B cell (primary cell): ENCODE measurements at regions not wholly inside any gene's neighbourhood (a gene's known extent, or its start where the extent isn't known, plus 50 kb on each side); places are given as distances from the start of the nearest gene placed in this dataset.

Source experiments
- ATAC-seq: fragments of 200-7000 bp; cut with Tn5 transposase; one replicate; pipeline ENCODE4 v1.10.0; 2021; ENCODE audit warnings: low read depth, mild to moderate bottlenecking, moderate number of reproducible peaks, moderate library complexity
- CTCF ChIA-PET: fragments of 350-600 bp; sonication (Branson Sonifier 250); formaldehyde crosslinking; loops from one replicate; lab custom pipeline; 2021; ENCODE audit warnings: antibody characterized with exemption, inconsistent platforms; lab: Charles Lee
- POLR2A ChIA-PET: fragments of 350-600 bp; sonication (Branson Sonifier 250); formaldehyde crosslinking; loops from one replicate; lab custom pipeline; 2021; ENCODE audit warnings: antibody characterized with exemption; lab: Charles Lee
- DNase-seq: peaks from one replicate; pipeline ENCODE4 v3.0.0; 2013
- H2AFZ ChIP-seq: 2 replicates; pipeline ENCODE4 v1.6.1; 2012; ENCODE audit warnings: mild to moderate bottlenecking, low read depth, low read length; ENCODE audit not compliant: insufficient read depth, poor library complexity, severe bottlenecking
- H3K27ac ChIP-seq, 2 donors: 1 replicate in 1 of 2; 2 replicates in 1 of 2; pipeline ENCODE4 v1.5.1; 2012 to 2013; ENCODE audit warnings: low read length in 2 of 2, mild to moderate bottlenecking in 2 of 2, moderate library complexity in 1 of 2
- H3K27me3 ChIP-seq, 4 experiments: fragments of 200-600 bp in 1 of 4; sonication (generic) in 1 of 4; replicated peaks in 1 of 4; 1 replicate in 2 of 4; 2 replicates in 2 of 4; pipeline versions ENCODE4 v1.6.1 to v1.7.0; 2013 to 2016; ENCODE audit warnings: low read length in 3 of 4, mild to moderate bottlenecking in 2 of 4, mixed read lengths in 1 of 4, moderate library complexity in 1 of 4; ENCODE audit not compliant: insufficient read depth in 4 of 4, control insufficient read depth in 3 of 4; ENCODE audit errors: control extremely low read depth in 1 of 4
- H3K36me3 ChIP-seq, 2 experiments: replicated peaks in 1 of 2; 1 replicate in 1 of 2; 2 replicates in 1 of 2; pipeline versions ENCODE4 v1.6.1 to v1.7.1; 2013; ENCODE audit warnings: low read length in 1 of 2; ENCODE audit not compliant: insufficient read depth in 2 of 2, control insufficient read depth in 1 of 2; ENCODE audit errors: control extremely low read depth in 1 of 2, extremely low read depth in 1 of 2
- H3K4me1 ChIP-seq, 2 donors: fragments of 200-600 bp in 1 of 2; sonication (generic) in 1 of 2; 1 replicate in 1 of 2; 2 replicates in 1 of 2; pipeline versions ENCODE4 v1.5.1 to v1.6.1; 2013 to 2017; ENCODE audit warnings: low read length in 2 of 2; ENCODE audit not compliant: control insufficient read depth in 2 of 2, insufficient read depth in 2 of 2
- H3K4me2 ChIP-seq: replicated peaks from 2 replicates; pipeline ENCODE3; 2012; ENCODE audit warnings: mild to moderate bottlenecking, low read depth, low read length; ENCODE audit not compliant: poor library complexity, severe bottlenecking
- H3K4me3 ChIP-seq, 5 experiments: fragments of 200-600 bp in 1 of 5; sonication (generic) in 1 of 5; 1 replicate in 3 of 5; 2 replicates in 2 of 5; pipeline versions ENCODE4 v1.5.1 to v1.7.0; 2011 to 2016; ENCODE audit warnings: low read length in 4 of 5, mild to moderate bottlenecking in 4 of 5, low read depth in 2 of 5, control low read depth in 1 of 5, moderate library complexity in 1 of 5; ENCODE audit not compliant: insufficient read depth in 1 of 5; ENCODE audit errors: control extremely low read depth in 1 of 5, extremely low read depth in 1 of 5
- H3K79me2 ChIP-seq: fragments of 200-600 bp; sonication (generic); one replicate; pipeline ENCODE4 v1.6.0; 2016; ENCODE audit warnings: low read length; ENCODE audit not compliant: control insufficient read depth, insufficient read depth
- H3K9ac ChIP-seq: fragments of 200-600 bp; sonication (generic); 2 replicates; pipeline ENCODE4 v1.6.1; 2017; ENCODE audit warnings: mild to moderate bottlenecking, low read length, moderate library complexity
- H3K9me3 ChIP-seq, 3 donors: one replicate each; pipeline versions ENCODE4 v1.6.1 to v1.7.1; 2013; ENCODE audit warnings: low read length in 2 of 3; ENCODE audit not compliant: control insufficient read depth in 2 of 3, insufficient read depth in 1 of 3; ENCODE audit errors: control extremely low read depth in 1 of 3
- H4K20me1 ChIP-seq: 2 replicates; pipeline ENCODE4 v1.6.0; 2012; ENCODE audit warnings: mild to moderate bottlenecking, low read length; ENCODE audit not compliant: insufficient read depth, control insufficient read depth, poor library complexity, severe bottlenecking
- H3K27ac Mint-ChIP-seq: one replicate; pipeline ENCODE4 v1.8.0; 2021; ENCODE audit warnings: mixed read lengths
- H3K27me3 Mint-ChIP-seq: one replicate; pipeline ENCODE4 v1.8.0; 2021; ENCODE audit warnings: mixed read lengths
- H3K4me1 Mint-ChIP-seq: one replicate; pipeline ENCODE4 v1.8.0; 2021; ENCODE audit warnings: mixed read lengths
- H3K4me3 Mint-ChIP-seq: one replicate; pipeline ENCODE4 v1.8.0; 2021; ENCODE audit warnings: mixed read lengths
- H3K9me3 Mint-ChIP-seq: one replicate; pipeline ENCODE4 v1.8.0; 2022; ENCODE audit warnings: mixed read lengths; ENCODE audit not compliant: insufficient read depth
- EZH2 ChIP-seq: IDR thresholded peaks from 2 replicates; pipeline ENCODE4 v1.6.1; 2012; ENCODE audit warnings: borderline replicate concordance, low read depth, mild to moderate bottlenecking, moderate library complexity, low read length; ENCODE audit not compliant: insufficient read depth, poor library complexity, severe bottlenecking
- WGBS: methylation state at CpG from one replicate; pipeline ENCODE4 v1.1.5; 2013; ENCODE audit warnings: missing lambda C conversion rate; ENCODE audit not compliant: insufficient coverage; 5-methylcytosine and 5-hydroxymethylcytosine counted together
- intact Hi-C: fragments of 100-400 bp; cut with micrococcal nuclease; formaldehyde crosslinking; loops from one replicate; pipeline ENCODE4 v1.10.0; 2022
- TF ChIP-seq, protein P1 (sequence below): fragments of 200-600 bp; IDR thresholded peaks from one replicate; pipeline ENCODE4 v1.8.0; 2022; ENCODE audit warnings: antibody characterized with exemption, mild to moderate bottlenecking

DNA sequence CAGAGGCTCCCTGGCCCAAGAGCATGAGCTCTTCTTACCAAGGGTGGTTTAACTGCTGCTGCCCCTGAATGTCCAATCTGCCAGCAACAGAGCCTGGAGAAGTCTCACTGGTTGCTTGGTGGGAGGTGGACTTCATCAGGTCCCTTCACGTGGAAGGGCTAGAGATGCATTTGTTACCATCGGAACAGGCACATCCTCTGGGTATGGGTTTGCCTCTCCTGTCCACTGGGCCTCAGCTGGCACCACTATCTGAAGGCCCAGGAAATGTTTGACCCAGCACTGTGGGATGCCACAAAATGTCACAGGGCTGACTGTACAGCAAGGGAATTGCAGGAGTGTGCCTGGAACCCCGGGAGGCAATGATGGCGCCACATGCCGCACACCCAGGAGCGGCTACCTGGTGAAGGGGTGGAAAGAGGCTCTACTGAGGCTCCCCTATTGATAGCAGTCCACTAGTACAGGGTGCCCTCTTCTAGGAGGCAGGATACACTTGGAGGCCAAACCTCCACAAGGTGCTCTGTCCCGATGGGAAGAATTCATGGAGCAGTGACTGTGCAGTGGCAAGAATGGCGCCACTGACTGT lies 603.1 kb upstream of the MGMT start:
- Mint-ChIP-seq H3K9me3 (no peaks in the 10 kb centered on the region), H3K27me3 (no peaks in the 10 kb centered on the region), H3K27ac (no peak overlapping the region), H3K4me1 (no peaks in the 10 kb centered on the region), H3K4me3 (no peak overlapping the region)
- DNase-seq (no peak), ATAC-seq (no peak)
- Histone ChIP-seq H3K27me3 (no peaks in the 10 kb centered on the region), H3K9me3 (no peaks in the 10 kb centered on the region), H3K79me2 (no peaks in the 10 kb centered on the region), H3K27ac (no peak overlapping the region), H3K4me1 (no peaks in the 10 kb centered on the region), H3K36me3 (no peaks in the 10 kb centered on the region), H3K4me3 (no peak overlapping the region), H3K4me2 (no peak overlapping the region), H4K20me1 (no peaks in the 10 kb centered on the region), H3K9ac (no peak overlapping the region), H2AFZ (no peak overlapping the region)
- intact Hi-C loops: no loop called here
- 95% methylated on average over 6 of the region's 8 CpGs for WGBS
- POLR2A ChIA-PET: no interaction called here
- TF ChIP-seq, protein P1, sequence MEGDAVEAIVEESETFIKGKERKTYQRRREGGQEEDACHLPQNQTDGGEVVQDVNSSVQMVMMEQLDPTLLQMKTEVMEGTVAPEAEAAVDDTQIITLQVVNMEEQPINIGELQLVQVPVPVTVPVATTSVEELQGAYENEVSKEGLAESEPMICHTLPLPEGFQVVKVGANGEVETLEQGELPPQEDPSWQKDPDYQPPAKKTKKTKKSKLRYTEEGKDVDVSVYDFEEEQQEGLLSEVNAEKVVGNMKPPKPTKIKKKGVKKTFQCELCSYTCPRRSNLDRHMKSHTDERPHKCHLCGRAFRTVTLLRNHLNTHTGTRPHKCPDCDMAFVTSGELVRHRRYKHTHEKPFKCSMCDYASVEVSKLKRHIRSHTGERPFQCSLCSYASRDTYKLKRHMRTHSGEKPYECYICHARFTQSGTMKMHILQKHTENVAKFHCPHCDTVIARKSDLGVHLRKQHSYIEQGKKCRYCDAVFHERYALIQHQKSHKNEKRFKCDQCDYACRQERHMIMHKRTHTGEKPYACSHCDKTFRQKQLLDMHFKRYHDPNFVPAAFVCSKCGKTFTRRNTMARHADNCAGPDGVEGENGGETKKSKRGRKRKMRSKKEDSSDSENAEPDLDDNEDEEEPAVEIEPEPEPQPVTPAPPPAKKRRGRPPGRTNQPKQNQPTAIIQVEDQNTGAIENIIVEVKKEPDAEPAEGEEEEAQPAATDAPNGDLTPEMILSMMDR: no peak
- no peak for TF ChIP-seq EZH2
- CTCF ChIA-PET: no interaction called here

DNA sequence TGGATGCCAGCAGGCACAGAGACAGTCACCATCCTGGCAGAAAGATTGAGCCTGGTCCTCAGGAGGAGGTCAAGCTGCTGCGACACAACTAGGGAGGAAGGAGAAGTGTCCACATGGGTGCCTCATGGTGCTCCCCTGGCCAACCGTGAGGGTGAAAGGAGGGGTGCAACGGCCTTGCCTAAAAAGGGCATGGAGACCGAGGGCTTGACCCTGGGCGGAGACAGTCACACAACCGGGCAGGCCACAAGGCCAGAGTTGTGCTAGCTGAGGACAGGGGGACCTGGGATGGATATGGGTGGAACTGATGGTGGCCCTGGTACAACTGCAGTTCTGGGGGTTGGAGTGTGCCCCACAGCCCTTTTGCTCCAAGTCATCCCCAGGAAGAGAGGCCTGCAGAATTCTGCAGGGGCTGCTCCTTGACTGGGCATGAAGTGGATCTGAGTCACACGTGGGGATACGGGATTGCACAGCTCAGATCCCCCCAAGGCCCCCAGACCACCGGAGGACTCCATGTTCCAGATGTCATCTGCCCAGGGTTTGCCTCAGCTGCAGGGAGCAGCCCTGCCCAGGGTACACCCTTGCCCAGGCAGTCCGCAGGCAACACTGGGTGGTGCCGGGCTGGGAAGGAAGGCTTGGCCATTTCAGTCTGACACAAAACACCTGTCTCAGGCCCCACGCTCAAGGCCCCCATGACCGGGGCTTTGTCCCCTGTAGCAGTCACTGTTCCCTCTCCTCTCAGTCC lies 602.3 kb upstream of the MGMT start:
- H3K27ac Mint-ChIP-seq: no peak overlapping the region
- ATAC-seq: no peak
- POLR2A ChIA-PET: no interaction called here

More for the DNA sequence above, 602.3 kb upstream of the MGMT start:
- Histone ChIP-seq H3K4me2 (no peak overlapping the region), H2AFZ (no peak overlapping the region), H3K27me3 (no peaks in the 10 kb centered on the region), H3K27ac (no peak overlapping the region), H4K20me1 (no peaks in the 10 kb centered on the region), H3K9me3 (no peaks in the 10 kb centered on the region), H3K4me1 (no peaks in the 10 kb centered on the region), H3K36me3 (no peaks in the 10 kb centered on the region), H3K4me3 (no peak overlapping the region), H3K79me2 (no peaks in the 10 kb centered on the region), H3K9ac (no peak overlapping the region)
- Mint-ChIP-seq H3K4me3 (no peak overlapping the region), H3K4me1 (no peaks in the 10 kb centered on the region), H3K9me3 (no peaks in the 10 kb centered on the region), H3K27me3 (no peaks in the 10 kb centered on the region)
- CTCF ChIA-PET: no interaction called here
- WGBS: 94% methylated on average over 13 of the region's 13 CpGs
- intact Hi-C loops: no loop called here
- DNase-seq: no peak
- no peak for TF ChIP-seq EZH2
- TF ChIP-seq, protein P1: no peak
